Spleen (tissue), 11 donors: ENCODE measurements at regions not wholly inside any gene's neighbourhood (a gene's known extent, or its start where the extent isn't known, plus 50 kb on each side); places are given as distances from the start of the nearest gene placed in this dataset.

Experiments
- DNase-seq: peaks from one replicate; pipeline ENCODE4 v3.0.0-alpha.2; 2020
- H3K27ac ChIP-seq, 8 donors: fragments of 200-600 bp; sonication (generic) in 7 of 8; 1 replicate in 4 of 8; 2 replicates in 4 of 8; pipeline versions ENCODE4 v1.5.0 to v1.8.0; 2016 to 2021; ENCODE audit warnings: inconsistent platforms in 4 of 8, mild to moderate bottlenecking in 4 of 8, moderate library complexity in 1 of 8
- H3K27me3 ChIP-seq, 7 donors: fragments of 200-600 bp; sonication (generic) in 6 of 7; replicated peaks in 1 of 7; 1 replicate in 4 of 7; 2 replicates in 3 of 7; pipeline versions ENCODE4 v1.5.0 to v1.8.0; 2016 to 2021; ENCODE audit warnings: inconsistent platforms in 3 of 7, mild to moderate bottlenecking in 1 of 7
- H3K36me3 ChIP-seq, 6 donors: fragments of 200-600 bp; sonication (generic) in 5 of 6; 1 replicate in 4 of 6; 2 replicates in 2 of 6; pipeline versions ENCODE4 v1.5.0 to v1.8.0; 2016 to 2021; ENCODE audit warnings: inconsistent platforms in 2 of 6
- H3K4me1 ChIP-seq, 6 donors: fragments of 200-600 bp; sonication (generic) in 5 of 6; 1 replicate in 3 of 6; 2 replicates in 3 of 6; pipeline versions ENCODE4 v1.5.0 to v1.8.0; 2016 to 2021; ENCODE audit warnings: inconsistent platforms in 3 of 6
- H3K4me3 ChIP-seq, 8 donors: fragments of 200-600 bp; sonication (generic) in 7 of 8; 1 replicate in 4 of 8; 2 replicates in 4 of 8; pipeline versions ENCODE4 v1.5.0 to v1.8.0; 2016 to 2021; ENCODE audit warnings: inconsistent platforms in 4 of 8, mild to moderate bottlenecking in 4 of 8, moderate library complexity in 2 of 8
- H3K9me3 ChIP-seq, 8 donors: fragments of 200-600 bp; sonication (generic) in 7 of 8; 1 replicate in 4 of 8; 2 replicates in 4 of 8; pipeline versions ENCODE4 v1.5.0 to v1.8.0; 2016 to 2021; ENCODE audit warnings: inconsistent platforms in 4 of 8
- CTCF ChIP-seq, 11 experiments: fragments of 200-600 bp in 7 of 11; fragments of 450-650 bp in 4 of 11; sonication (generic) in 4 of 11; IDR thresholded peaks in 8 of 11; conservative IDR thresholded peaks in 3 of 11; 1 replicate in 7 of 11; 2 replicates in 4 of 11; pipeline versions ENCODE4 v1.4.0 to v1.8.0; 2016 to 2021; ENCODE audit warnings: antibody characterized with exemption in 11 of 11, inconsistent platforms in 4 of 11, mild to moderate bottlenecking in 1 of 11
- POLR2A ChIP-seq, 3 donors: fragments of 450-650 bp; IDR thresholded peaks; one replicate each; pipeline ENCODE4 v1.5.1; 2017; ENCODE audit warnings: antibody characterized with exemption in 3 of 3, mild to moderate bottlenecking in 1 of 3
- POLR2AphosphoS5 ChIP-seq, 3 donors: sonication (generic); formaldehyde crosslinking; IDR thresholded peaks; one replicate each; pipeline ENCODE4 v1.5.1; 2017; ENCODE audit warnings: antibody characterized with exemption in 3 of 3
- WGBS, 5 donors: extraction: QIAGEN DNeasy Blood & Tissue Kit in 3 of 5; methylation state at CpG; one replicate each; pipeline versions ENCODE4 v1.1.5 to v1.1.7; 2013 to 2018; 5-methylcytosine and 5-hydroxymethylcytosine counted together
- intact Hi-C: fragments of 100-400 bp; cut with DNase I; formaldehyde crosslinking; loops from one replicate; pipeline ENCODE4 v1.15.0; 2023; ENCODE audit warnings: low total_unique reads
- donor health status: healthy with polysubstance abuse.
- donor health status: DM: no; HTN: no; CAD: no; lungs with moderate emphysema.
- donor health status: DM: no; HTN: no; CAD: no.
- donor health status: Bipolar disorder and iron deficiency.
- donor health status: healthy.
- donor health status: DM: no; HTN: no; CAD: no.
- donor health status: DM: yes; HTN: yes; CAD: no.

GRCh38 chr6:1544000-1544399, 65.7 kb upstream of the FOXC1 start:
- 84 to 92% (median 89%) methylated on average over 3 of the region's 3 CpGs for WGBS, 5 donors
- H3K36me3 ChIP-seq = peaks cover 0 to 4% (median 0%) of the 10 kb centered on the region in 6 donors
- H3K9me3 ChIP-seq = peaks cover 0 to 7% (median 0%) of the 10 kb centered on the region in 8 donors
- H3K27me3 ChIP-seq = no peaks in the 10 kb centered on the region
- H3K4me3 ChIP-seq = no peak overlapping the region
- no peaks in the 10 kb centered on the region for H3K4me1 ChIP-seq
- no peak for DNase-seq
- intact Hi-C loops = no loop called here
- H3K27ac ChIP-seq = no peak overlapping the region
- TF ChIP-seq CTCF (IDR thresholded peaks at IDR 0.05 in 8 of 11, conservative IDR thresholded peaks at IDR 0.05 in 3 of 11) (no peak), POLR2AphosphoS5 (IDR thresholded peaks at IDR 0.05) (no peak), POLR2A (IDR thresholded peaks at IDR 0.05) (no peak)

- 36 to 94% (median 84%) methylated on average over 2 of the region's 2 CpGs for WGBS, 5 donors
- H3K9me3 ChIP-seq = peaks cover 0 to 7% (median 0%) of the 10 kb centered on the region in 8 donors
- intact Hi-C loops = no loop called here
Measured at GRCh38 chr6:1544603-1545002, 65.1 kb upstream of the FOXC1 start.

GRCh38 chr6:1545654-1546053, 64.1 kb upstream of the FOXC1 start:
- DNase-seq = no peak
- Histone ChIP-seq H3K4me1 (no peaks in the 10 kb centered on the region), H3K9me3 (peaks cover 0 to 7% (median 0%) of the 10 kb centered on the region in 8 donors), H3K27me3 (no peaks in the 10 kb centered on the region), H3K36me3 (peaks cover 0 to 4% (median 0%) of the 10 kb centered on the region in 6 donors), H3K4me3 (no peak overlapping the region), H3K27ac (no peak overlapping the region)
- intact Hi-C loops = no loop called here
- TF ChIP-seq POLR2AphosphoS5 (IDR thresholded peaks at IDR 0.05) (no peak), POLR2A (IDR thresholded peaks at IDR 0.05) (no peak), CTCF (IDR thresholded peaks at IDR 0.05 in 8 of 11, conservative IDR thresholded peaks at IDR 0.05 in 3 of 11) (no peak)
- WGBS, 5 donors = 75 to 96% (median 93%) methylated on average over 4 to 12 of the region's 12 CpGs

More at GRCh38 chr6:1544603-1545002, 65.1 kb upstream of the FOXC1 start:
- no peak overlapping the region for H3K27ac ChIP-seq
- TF ChIP-seq CTCF (IDR thresholded peaks at IDR 0.05 in 8 of 11, conservative IDR thresholded peaks at IDR 0.05 in 3 of 11) = no peak
- no peak for TF ChIP-seq POLR2A (IDR thresholded peaks at IDR 0.05)
- no peak for DNase-seq
- H3K4me1 ChIP-seq = no peaks in the 10 kb centered on the region
- H3K36me3 ChIP-seq = peaks cover 0 to 4% (median 0%) of the 10 kb centered on the region in 6 donors
- H3K4me3 ChIP-seq = no peak overlapping the region
- H3K27me3 ChIP-seq = no peaks in the 10 kb centered on the region

GRCh38 chr6:1547785-1548184, 61.9 kb upstream of the FOXC1 start:
- intact Hi-C loops = no loop called here
- DNase-seq = no peak
- H3K9me3 ChIP-seq = peaks cover 0 to 4% (median 0%) of the 10 kb centered on the region in 8 donors
- no peaks in the 10 kb centered on the region for H3K27me3 ChIP-seq
- H3K4me1 ChIP-seq = no peaks in the 10 kb centered on the region
- H3K27ac ChIP-seq = no peak overlapping the region
- WGBS, 5 donors = 84 to 93% (median 89%) methylated on average over 8 of the region's 8 CpGs
- no peak overlapping the region for H3K4me3 ChIP-seq
- H3K36me3 ChIP-seq = peaks cover 0 to 4% (median 0%) of the 10 kb centered on the region in 6 donors
- no peak for TF ChIP-seq CTCF (IDR thresholded peaks at IDR 0.05 in 8 of 11, conservative IDR thresholded peaks at IDR 0.05 in 3 of 11)
- no peak for TF ChIP-seq POLR2A (IDR thresholded peaks at IDR 0.05)
- no peak for TF ChIP-seq POLR2AphosphoS5 (IDR thresholded peaks at IDR 0.05)
